IgD-negative memory B cell (primary cell): ENCODE measurements at regions not wholly inside any gene's neighbourhood (a gene's known extent, or its start where the extent isn't known, plus 50 kb on each side); places are given as distances from the start of the nearest gene placed in this dataset.
"Not testable (repeated sequence)": the region's sequence is repeated elsewhere in the genome, so short reads cannot be mapped to it uniquely, and the experiment has no call there.

Experiments
- H3K27ac Mint-ChIP-seq, 3 donors: one replicate each; pipeline ENCODE4 v1.8.0; 2020 to 2022; ENCODE audit warnings: mild to moderate bottlenecking in 3 of 3, mixed read lengths in 3 of 3, moderate library complexity in 1 of 3
- H3K27me3 Mint-ChIP-seq: one replicate; pipeline ENCODE4 v1.8.0; 2021; ENCODE audit warnings: mixed read lengths
- H3K36me3 Mint-ChIP-seq: one replicate; pipeline ENCODE4 v1.8.0; 2020; ENCODE audit warnings: mild to moderate bottlenecking, mixed read lengths
- H3K4me1 Mint-ChIP-seq, 3 donors: one replicate each; pipeline ENCODE4 v1.8.0; 2020 to 2022; ENCODE audit warnings: mixed read lengths in 3 of 3, mild to moderate bottlenecking in 1 of 3
- H3K4me3 Mint-ChIP-seq, 4 donors: one replicate each; pipeline ENCODE4 v1.8.0; 2020 to 2022; ENCODE audit warnings: mild to moderate bottlenecking in 4 of 4, mixed read lengths in 4 of 4, moderate library complexity in 3 of 4
- H3K9me3 Mint-ChIP-seq, 3 donors: one replicate each; pipeline ENCODE4 v1.8.0; 2020 to 2021; ENCODE audit warnings: mixed read lengths in 3 of 3, mild to moderate bottlenecking in 1 of 3

- Mint-ChIP-seq H3K27ac (peak overlapping the region in 2 of 3 donors; percentile 35 to 95), H3K4me3 (no peak overlapping the region), H3K27me3 (no peaks in the 10 kb centered on the region), H3K36me3 (no peaks in the 10 kb centered on the region), H3K4me1 (peaks cover 5 to 12% (median 8%) of the 10 kb centered on the region in 3 donors), H3K9me3 (peaks cover 1 to 5% (median 3%) of the 10 kb centered on the region in 3 donors)
Observed at GRCh38 chr14:105635560-105635959, 109.2 kb downstream of the TMEM121 start.

DNA sequence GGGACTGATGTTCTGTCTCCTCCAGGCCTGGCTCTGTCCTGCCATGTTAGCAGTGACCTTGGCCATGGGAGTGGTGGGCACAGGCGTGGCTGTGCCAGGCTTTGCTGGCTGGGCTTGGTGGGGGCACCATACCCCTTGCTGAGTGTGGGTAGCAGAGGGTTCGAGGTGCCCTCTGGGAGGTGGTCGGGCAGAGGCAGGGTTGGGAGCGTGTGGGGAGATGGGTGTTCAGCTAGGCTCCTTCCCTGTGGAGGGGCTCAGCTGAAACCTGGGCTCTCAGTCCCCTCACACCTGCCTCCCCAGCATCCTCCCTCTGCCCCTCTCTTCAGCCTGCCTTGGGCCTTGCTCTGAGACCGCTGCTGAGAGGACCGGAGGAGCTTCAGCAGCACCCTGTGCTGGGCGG, 109.6 kb downstream of the TMEM121 start:
- H3K4me3 Mint-ChIP-seq, H3K27me3 Mint-ChIP-seq, H3K4me1 Mint-ChIP-seq, H3K27ac Mint-ChIP-seq, H3K36me3 Mint-ChIP-seq, H3K9me3 Mint-ChIP-seq: not testable (repeated sequence)

GRCh38 chr14:105636935-105637334, 110.6 kb downstream of the TMEM121 start:
- Mint-ChIP-seq H3K27me3 (no peaks in the 10 kb centered on the region), H3K27ac (peak overlapping the region in 1 of 3 donors; percentile 89), H3K4me1 (peaks cover 5 to 8% (median 7%) of the 10 kb centered on the region in 3 donors), H3K4me3 (no peak overlapping the region), H3K36me3 (peaks cover 1% of the 10 kb centered on the region), H3K9me3 (peaks cover 0 to 5% (median 3%) of the 10 kb centered on the region in 3 donors)

DNA sequence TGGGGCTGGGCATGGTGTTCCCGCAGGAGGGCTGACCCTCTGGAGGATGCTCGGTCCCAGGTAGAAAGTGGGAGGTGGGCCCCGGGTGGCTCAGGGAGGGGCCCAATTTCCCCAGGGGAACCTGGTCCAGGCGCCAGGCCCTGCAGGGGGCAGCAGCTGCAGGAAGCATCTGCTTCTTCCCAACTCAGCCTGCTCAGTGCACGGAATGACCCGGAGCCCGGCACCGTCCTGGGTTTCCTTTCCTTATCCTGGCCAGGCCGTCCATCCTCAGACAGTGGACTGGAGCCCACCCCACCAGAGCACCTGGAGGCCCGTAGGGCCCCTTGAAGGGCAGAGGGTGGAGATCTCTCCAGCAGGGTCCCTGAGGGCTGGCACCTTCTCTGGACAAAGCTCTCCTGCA, 111.0 kb downstream of the TMEM121 start:
- H3K36me3 Mint-ChIP-seq, H3K27me3 Mint-ChIP-seq, H3K9me3 Mint-ChIP-seq, H3K4me3 Mint-ChIP-seq, H3K27ac Mint-ChIP-seq, H3K4me1 Mint-ChIP-seq: not testable (repeated sequence)

DNA sequence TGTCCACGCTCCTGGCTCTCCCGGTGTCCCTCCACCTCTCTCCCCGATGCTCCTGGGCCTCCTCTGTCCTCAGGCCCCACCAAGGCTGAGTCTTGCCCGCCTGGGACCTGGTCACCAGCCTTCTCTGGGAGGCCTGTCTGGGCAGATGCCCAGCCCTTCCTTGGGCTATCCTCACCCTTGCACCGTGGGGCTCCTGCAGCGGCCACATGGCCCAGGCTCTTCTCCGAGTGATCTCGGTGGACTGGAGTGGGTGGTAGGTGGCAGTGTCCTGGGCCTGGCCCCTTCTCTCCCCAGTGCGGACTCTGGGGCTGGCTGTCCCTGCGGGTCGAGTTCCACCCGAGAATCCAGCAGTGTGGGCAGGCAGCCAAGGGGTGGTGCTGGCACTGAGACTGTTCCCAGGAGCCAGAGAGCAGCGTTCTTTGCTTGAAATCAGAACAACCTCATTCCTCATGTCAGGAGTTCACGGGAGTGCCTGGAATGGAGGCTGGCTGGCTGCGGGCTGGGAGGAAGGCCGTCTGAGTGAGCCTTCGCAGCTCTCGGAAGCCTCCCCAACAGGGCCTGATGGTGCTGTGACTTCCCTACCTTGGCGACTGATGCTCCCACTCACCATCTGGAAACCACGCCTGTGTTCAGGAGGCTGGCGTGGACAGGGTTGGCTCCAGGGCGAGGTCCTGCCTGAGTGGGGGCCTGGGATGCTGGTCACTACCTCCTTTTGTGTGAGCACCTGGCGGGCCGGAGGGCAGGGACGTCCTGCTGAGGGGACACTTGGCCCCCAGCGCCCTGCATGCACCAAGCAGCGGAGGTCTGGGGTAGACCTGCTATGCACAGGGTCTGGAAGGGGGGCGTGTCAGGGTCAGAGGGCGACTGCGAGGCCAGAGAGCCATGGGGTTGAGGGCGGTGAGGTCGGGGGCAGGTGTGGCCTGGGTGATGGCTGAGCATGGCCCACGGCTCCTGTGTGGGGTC, 113.9 kb downstream of the TMEM121 start:
- H3K9me3 Mint-ChIP-seq, H3K27me3 Mint-ChIP-seq, H3K36me3 Mint-ChIP-seq, H3K27ac Mint-ChIP-seq, H3K4me3 Mint-ChIP-seq: not testable (repeated sequence)
- peaks cover 0 to 11% (median 0%) of the 10 kb centered on the region in 3 donors for H3K4me1 Mint-ChIP-seq

DNA sequence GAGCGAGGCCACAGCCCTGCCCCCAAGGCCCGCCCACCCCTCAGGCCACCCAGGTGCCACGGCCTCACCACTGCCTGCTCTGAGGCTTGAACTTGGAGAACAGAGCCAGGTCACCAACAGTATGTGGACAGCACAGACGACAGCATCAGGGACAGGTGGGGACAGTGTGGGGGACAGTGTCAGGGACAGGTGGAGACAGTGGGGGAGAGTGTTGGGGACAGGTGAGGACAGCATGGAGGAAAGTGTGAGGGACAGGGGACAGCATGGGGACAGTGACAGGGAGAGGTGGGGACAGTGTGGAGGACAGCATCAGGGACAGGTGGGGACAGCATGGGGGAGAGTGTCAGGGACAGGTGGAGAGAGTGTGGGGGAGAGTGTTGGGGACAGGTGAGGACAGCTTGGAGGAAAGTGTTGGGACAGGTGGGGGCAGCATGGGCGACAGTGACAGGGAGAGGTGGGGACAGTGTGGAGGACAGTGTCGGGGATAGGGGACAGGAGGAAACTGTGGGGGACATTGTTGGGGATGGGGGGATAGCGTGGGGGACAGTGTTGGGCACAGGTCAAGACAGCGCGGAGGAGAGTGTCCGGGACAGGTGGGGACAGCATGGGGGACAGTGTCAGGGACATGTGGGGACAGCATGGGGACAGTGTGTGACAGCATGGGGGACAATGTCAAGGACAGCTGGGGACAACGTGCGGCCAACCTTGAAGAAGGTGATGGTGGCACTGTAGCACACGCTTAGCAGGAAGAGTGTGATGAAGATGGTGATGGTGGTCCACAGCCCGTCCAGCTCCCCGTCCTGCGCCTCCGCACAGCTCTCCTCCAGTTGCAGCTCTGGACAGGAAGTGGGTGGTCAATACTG, 114.9 kb downstream of the TMEM121 start:
- peak overlapping the region in 2 of 4 donors; percentile 57 to 73 for H3K4me3 Mint-ChIP-seq
- H3K27me3 Mint-ChIP-seq = no peaks in the 10 kb centered on the region
- peaks cover 2% of the 10 kb centered on the region for H3K36me3 Mint-ChIP-seq
- peaks cover 0 to 11% (median 0%) of the 10 kb centered on the region in 3 donors for H3K4me1 Mint-ChIP-seq
- H3K9me3 Mint-ChIP-seq = no peaks in the 10 kb centered on the region
- peak overlapping the region in 1 of 3 donors; percentile 69 for H3K27ac Mint-ChIP-seq

DNA sequence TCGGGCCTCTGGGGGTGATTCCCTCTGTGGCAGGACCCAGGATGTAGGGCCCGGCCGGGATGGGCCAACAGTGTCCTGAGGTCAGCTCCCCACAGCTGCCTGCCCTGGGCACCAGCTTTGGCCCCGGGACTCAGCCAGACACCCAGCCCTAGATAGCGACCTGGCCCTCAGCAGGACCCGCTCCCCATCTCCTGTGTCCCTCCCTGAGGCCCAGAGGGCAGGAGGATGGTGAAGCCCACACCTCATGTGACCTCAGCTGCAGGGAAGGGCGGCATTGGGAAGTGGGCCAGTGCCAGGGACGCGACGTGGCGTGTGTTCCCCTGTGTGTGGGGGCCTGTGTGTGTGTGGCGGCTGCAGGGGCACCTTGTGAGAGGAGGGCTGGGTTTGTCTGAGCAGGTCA, 115.6 kb downstream of the TMEM121 start:
- H3K27ac Mint-ChIP-seq = peak overlapping the region in 1 of 3 donors; percentile 69
- not testable (repeated sequence) for H3K4me1 Mint-ChIP-seq, H3K4me3 Mint-ChIP-seq, H3K9me3 Mint-ChIP-seq, H3K36me3 Mint-ChIP-seq, H3K27me3 Mint-ChIP-seq

GRCh38 chr14:105642486-105642885, 116.1 kb downstream of the TMEM121 start:
- not testable (repeated sequence) for H3K4me1 Mint-ChIP-seq, H3K9me3 Mint-ChIP-seq, H3K36me3 Mint-ChIP-seq, H3K27ac Mint-ChIP-seq, H3K4me3 Mint-ChIP-seq, H3K27me3 Mint-ChIP-seq

GRCh38 chr14:105643406-105644052, 117.1 kb downstream of the TMEM121 start:
- Mint-ChIP-seq H3K27ac (peak overlapping the region in 1 of 3 donors; percentile 8), H3K36me3 (peaks cover 13% of the 10 kb centered on the region), H3K4me3 (peak overlapping the region; percentile 56 to 89 (median 78)), H3K4me1 (peaks cover 2 to 11% (median 6%) of the 10 kb centered on the region in 3 donors)
- not testable (repeated sequence) for H3K27me3 Mint-ChIP-seq, H3K9me3 Mint-ChIP-seq

- peak overlapping the region; percentile 56 to 89 (median 68) for H3K4me3 Mint-ChIP-seq
- H3K27ac Mint-ChIP-seq = peak overlapping the region in 1 of 3 donors; percentile 8
- not testable (repeated sequence) for H3K9me3 Mint-ChIP-seq
Observed at GRCh38 chr14:105644053-105644435, 117.7 kb downstream of the TMEM121 start.

DNA sequence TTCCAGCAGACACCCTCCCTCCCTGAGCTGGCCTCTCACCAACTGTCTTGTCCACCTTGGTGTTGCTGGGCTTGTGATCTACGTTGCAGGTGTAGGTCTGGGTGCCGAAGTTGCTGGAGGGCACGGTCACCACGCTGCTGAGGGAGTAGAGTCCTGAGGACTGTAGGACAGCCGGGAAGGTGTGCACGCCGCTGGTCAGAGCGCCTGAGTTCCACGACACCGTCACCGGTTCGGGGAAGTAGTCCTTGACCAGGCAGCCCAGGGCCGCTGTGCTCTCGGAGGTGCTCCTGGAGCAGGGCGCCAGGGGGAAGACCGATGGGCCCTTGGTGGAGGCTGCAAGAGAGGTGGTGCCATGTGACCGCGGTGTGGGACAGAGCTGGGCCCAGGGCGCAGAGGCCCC, 118.1 kb downstream of the TMEM121 start:
- Mint-ChIP-seq H3K36me3 (peaks cover 13% of the 10 kb centered on the region), H3K4me1 (peaks cover 6 to 11% (median 8%) of the 10 kb centered on the region in 3 donors), H3K4me3 (peak overlapping the region; percentile 56 to 78 (median 72))
- H3K9me3 Mint-ChIP-seq, H3K27ac Mint-ChIP-seq, H3K27me3 Mint-ChIP-seq: not testable (repeated sequence)

More at GRCh38 chr14:105644053-105644435, 117.7 kb downstream of the TMEM121 start:
- Mint-ChIP-seq H3K4me1 (peaks cover 4 to 11% (median 6%) of the 10 kb centered on the region in 3 donors), H3K36me3 (peaks cover 13% of the 10 kb centered on the region)
- H3K27me3 Mint-ChIP-seq = not testable (repeated sequence)

GRCh38 chr14:105644891-105645290, 118.5 kb downstream of the TMEM121 start:
- H3K27ac Mint-ChIP-seq, H3K27me3 Mint-ChIP-seq, H3K9me3 Mint-ChIP-seq: not testable (repeated sequence)
- H3K4me3 Mint-ChIP-seq = peak overlapping the region in 1 of 4 donors; percentile 78
- peaks cover 6 to 11% (median 9%) of the 10 kb centered on the region in 3 donors for H3K4me1 Mint-ChIP-seq
- H3K36me3 Mint-ChIP-seq = peaks cover 13% of the 10 kb centered on the region

- not testable (repeated sequence) for H3K27ac Mint-ChIP-seq, H3K9me3 Mint-ChIP-seq, H3K27me3 Mint-ChIP-seq
- H3K4me1 Mint-ChIP-seq = peaks cover 6 to 11% (median 9%) of the 10 kb centered on the region in 3 donors
- peak overlapping the region in 3 of 4 donors; percentile 41 to 100 (median 97) for H3K4me3 Mint-ChIP-seq
- H3K36me3 Mint-ChIP-seq = peaks cover 13% of the 10 kb centered on the region
Observed at GRCh38 chr14:105645389-105645788, 119.0 kb downstream of the TMEM121 start.

DNA sequence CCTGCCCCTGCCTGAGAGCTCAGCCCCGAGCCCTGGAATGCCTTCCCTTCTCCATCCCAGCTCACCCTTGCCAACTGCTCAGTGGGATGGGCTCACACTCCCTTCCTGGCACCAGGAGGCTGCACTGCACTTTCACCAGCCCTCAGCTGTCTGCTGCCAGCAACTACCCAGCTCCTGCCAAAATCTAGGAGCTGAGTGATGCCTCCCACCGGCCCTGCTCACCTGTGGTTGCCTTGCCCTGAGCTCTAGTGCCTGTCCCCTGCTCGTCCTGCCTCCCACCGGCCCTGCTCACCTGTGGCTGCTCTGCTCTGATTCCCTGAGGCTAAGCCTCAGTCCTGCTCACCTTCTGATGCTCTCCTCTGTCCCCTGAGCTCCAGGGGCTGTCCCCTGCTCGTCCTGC, 119.8 kb downstream of the TMEM121 start:
- Mint-ChIP-seq H3K27me3 (no peaks in the 10 kb centered on the region), H3K27ac (peak overlapping the region; percentile 21 to 64 (median 56)), H3K4me3 (peak overlapping the region; percentile 97 to 100 (median 100))

More for the DNA sequence above, 119.8 kb downstream of the TMEM121 start:
- peaks cover 6 to 11% (median 9%) of the 10 kb centered on the region in 3 donors for H3K4me1 Mint-ChIP-seq
- H3K36me3 Mint-ChIP-seq = peaks cover 13% of the 10 kb centered on the region
- peaks cover 0 to 4% (median 0%) of the 10 kb centered on the region in 3 donors for H3K9me3 Mint-ChIP-seq
